Heart left ventricle (tissue), 16 donors: ENCODE measurements at regions not wholly inside any gene's neighbourhood (a gene's known extent, or its start where the extent isn't known, plus 50 kb on each side); places are given as distances from the start of the nearest gene placed in this dataset.

Experiments used
- ATAC-seq, 4 donors: fragments of 200-7000 bp; cut with Tn5 transposase; one replicate each; pipeline ENCODE4 v1.9.1; 2020 to 2022; ENCODE audit warnings: moderate library complexity in 4 of 4, mild to moderate bottlenecking in 3 of 4, moderate number of reproducible peaks in 1 of 4
- DNase-seq, 5 donors: peaks; one replicate each; pipeline ENCODE4 v3.0.0-alpha.2; 2020
- H3K27ac ChIP-seq, 12 donors: fragments of 200-600 bp; sonication (generic) in 4 of 12; one replicate each; pipeline versions ENCODE4 v1.5.0 to v1.8.0; 2016 to 2022; ENCODE audit warnings: mild to moderate bottlenecking in 2 of 12
- H3K27me3 ChIP-seq, 9 donors: fragments of 200-600 bp; sonication (generic) in 2 of 9; one replicate each; pipeline versions ENCODE4 v1.5.1 to v1.8.0; 2016 to 2022; ENCODE audit warnings: mild to moderate bottlenecking in 3 of 9
- H3K36me3 ChIP-seq, 9 donors: fragments of 200-600 bp; sonication (generic) in 2 of 9; one replicate each; pipeline versions ENCODE4 v1.5.0 to v1.8.0; 2018 to 2022; ENCODE audit warnings: mild to moderate bottlenecking in 2 of 9
- H3K4me1 ChIP-seq, 12 donors: fragments of 200-600 bp; sonication (generic) in 4 of 12; one replicate each; pipeline versions ENCODE4 v1.5.0 to v1.8.0; 2016 to 2022; ENCODE audit warnings: mild to moderate bottlenecking in 3 of 12
- H3K4me3 ChIP-seq, 12 donors: fragments of 200-600 bp; sonication (generic) in 4 of 12; one replicate each; pipeline versions ENCODE4 v1.5.0 to v1.8.0; 2017 to 2022; ENCODE audit warnings: mild to moderate bottlenecking in 9 of 12, moderate library complexity in 4 of 12
- H3K9me3 ChIP-seq, 12 donors: fragments of 200-600 bp; sonication (generic) in 4 of 12; one replicate each; pipeline versions ENCODE4 v1.5.0 to v1.8.0; 2016 to 2022; ENCODE audit warnings: mild to moderate bottlenecking in 1 of 12
- POLR2A ChIP-seq, 2 donors: fragments of 450-650 bp; IDR thresholded peaks; one replicate each; pipeline ENCODE4 v1.6.1; 2017; ENCODE audit warnings: antibody characterized with exemption in 2 of 2, mild to moderate bottlenecking in 2 of 2, moderate library complexity in 2 of 2
- WGBS, 4 donors: extraction: QIAGEN DNeasy Blood & Tissue Kit in 2 of 4; methylation state at CpG; one replicate each; pipeline versions ENCODE4 v1.1.5 to v1.1.7; 2013 to 2018; 5-methylcytosine and 5-hydroxymethylcytosine counted together
- intact Hi-C, 10 donors: fragments of 100-400 bp; cut with DNase I; formaldehyde crosslinking; loops; one replicate each; pipeline versions ENCODE4 v1.11.1 to v1.14.2; 2022
- TF ChIP-seq, protein P1 (sequence below), 12 donors: fragments of 200-600 bp; sonication (generic) in 4 of 12; IDR thresholded peaks; one replicate each; pipeline versions ENCODE4 v1.5.0 to v1.8.0; 2018 to 2022; ENCODE audit warnings: antibody characterized with exemption in 12 of 12, mild to moderate bottlenecking in 5 of 12
- donor health status: ischemic (EF 13 %, LVEDD 7.1; RV severe dilation, severe dysfunction).
- donor health status: healthy with polysubstance abuse.
- donor health status: DM: no; HTN: yes; CAD: no.
- donor health status: DM: no; HTN: no; CAD: no.
- donor health status: ischemic (EF 25% LVEDD 6.9; RV normal size, moderate dysfunction).
- donor health status: ischemic (EF 25% LVEDD 5.7; RV mildly dilated, moderate dysfunction).
- donor health status: healthy.
- donor health status: DM: yes; HTN: yes; CAD: no.
- donor health status: ischemic (EF 35%, LVEDD 5.7; RV mildly dilated, moderate dysfunction).
- donor health status: nonischemic (EF 11% LVEDD 7.7; RV severe dilation, severe dysfunction).
- donor health status: DM: yes; HTN: yes; CAD: no.
- donor health status: PGD.
- donor health status: ischemic (EF 29% LVEDD 5.4; RV normal size, mild dysfunction).
- donor health status: nonischemic (EF 23%, LVEDD 6.1; RV moderate dilation, normal function).

DNA sequence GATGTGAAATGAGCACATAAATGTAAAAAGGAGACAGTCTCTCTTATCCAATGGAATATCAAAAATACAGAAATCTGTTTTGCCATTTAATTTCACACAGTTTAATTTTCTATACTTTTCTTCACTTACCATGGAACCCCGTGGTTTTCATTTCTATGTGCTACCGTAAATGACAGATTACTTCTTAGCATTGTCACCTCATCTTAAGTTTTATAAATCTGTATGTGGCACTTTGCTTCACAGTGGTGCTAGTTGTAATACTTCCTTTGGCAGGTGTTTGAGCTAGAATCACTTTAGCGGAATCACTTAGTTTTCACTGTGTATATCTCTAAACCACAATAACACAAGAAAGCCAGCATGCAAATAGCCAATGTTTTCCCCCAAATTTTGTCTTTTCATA, 781.9 kb upstream of the MGAT4C start:
- H3K9me3 ChIP-seq: no peaks in the 10 kb centered on the region
- no peaks in the 10 kb centered on the region for H3K27me3 ChIP-seq
- TF ChIP-seq POLR2A (IDR thresholded peaks at IDR 0.05): no peak
- TF ChIP-seq, protein P1, sequence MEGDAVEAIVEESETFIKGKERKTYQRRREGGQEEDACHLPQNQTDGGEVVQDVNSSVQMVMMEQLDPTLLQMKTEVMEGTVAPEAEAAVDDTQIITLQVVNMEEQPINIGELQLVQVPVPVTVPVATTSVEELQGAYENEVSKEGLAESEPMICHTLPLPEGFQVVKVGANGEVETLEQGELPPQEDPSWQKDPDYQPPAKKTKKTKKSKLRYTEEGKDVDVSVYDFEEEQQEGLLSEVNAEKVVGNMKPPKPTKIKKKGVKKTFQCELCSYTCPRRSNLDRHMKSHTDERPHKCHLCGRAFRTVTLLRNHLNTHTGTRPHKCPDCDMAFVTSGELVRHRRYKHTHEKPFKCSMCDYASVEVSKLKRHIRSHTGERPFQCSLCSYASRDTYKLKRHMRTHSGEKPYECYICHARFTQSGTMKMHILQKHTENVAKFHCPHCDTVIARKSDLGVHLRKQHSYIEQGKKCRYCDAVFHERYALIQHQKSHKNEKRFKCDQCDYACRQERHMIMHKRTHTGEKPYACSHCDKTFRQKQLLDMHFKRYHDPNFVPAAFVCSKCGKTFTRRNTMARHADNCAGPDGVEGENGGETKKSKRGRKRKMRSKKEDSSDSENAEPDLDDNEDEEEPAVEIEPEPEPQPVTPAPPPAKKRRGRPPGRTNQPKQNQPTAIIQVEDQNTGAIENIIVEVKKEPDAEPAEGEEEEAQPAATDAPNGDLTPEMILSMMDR (IDR thresholded peaks at IDR 0.05): no peak
- H3K4me3 ChIP-seq: no peak overlapping the region
- intact Hi-C loops: no loop called here
- no peaks in the 10 kb centered on the region for H3K4me1 ChIP-seq
- no peaks in the 10 kb centered on the region for H3K36me3 ChIP-seq
- DNase-seq: no peak
- ATAC-seq: no peak
- no peak overlapping the region for H3K27ac ChIP-seq
- 92 to 94% (median 94%) methylated on average over 3 of the region's 3 CpGs for WGBS, 4 donors

- Histone ChIP-seq H3K4me1 (no peaks in the 10 kb centered on the region), H3K9me3 (no peaks in the 10 kb centered on the region), H3K36me3 (no peaks in the 10 kb centered on the region), H3K27ac (no peak overlapping the region), H3K27me3 (no peaks in the 10 kb centered on the region), H3K4me3 (no peak overlapping the region)
- 78 to 82% (median 79%) methylated on average over 5 of the region's 5 CpGs for WGBS, 4 donors
- intact Hi-C loops: no loop called here
- DNase-seq: no peak
- no peak for ATAC-seq
- no peak for TF ChIP-seq POLR2A (IDR thresholded peaks at IDR 0.05)
- TF ChIP-seq, protein P1 (IDR thresholded peaks at IDR 0.05): no peak
These were observed 769.8 kb upstream of the MGAT4C start for GRCh38 chr12:87025976-87026375.

- Histone ChIP-seq H3K9me3 (peaks cover 0 to 24% (median 6%) of the 10 kb centered on the region in 12 donors), H3K36me3 (no peaks in the 10 kb centered on the region), H3K4me3 (no peak overlapping the region), H3K27me3 (no peaks in the 10 kb centered on the region), H3K27ac (no peak overlapping the region), H3K4me1 (no peaks in the 10 kb centered on the region)
- DNase-seq (no peak), ATAC-seq (no peak)
- TF ChIP-seq, protein P1 (IDR thresholded peaks at IDR 0.05): no peak
- TF ChIP-seq POLR2A (IDR thresholded peaks at IDR 0.05): no peak
- intact Hi-C loops: no loop called here
- 64 to 76% (median 67%) methylated on average over 2 of the region's 2 CpGs for WGBS, 4 donors
These were observed 765.2 kb upstream of the MGAT4C start for GRCh38 chr12:87021400-87021799.

DNA sequence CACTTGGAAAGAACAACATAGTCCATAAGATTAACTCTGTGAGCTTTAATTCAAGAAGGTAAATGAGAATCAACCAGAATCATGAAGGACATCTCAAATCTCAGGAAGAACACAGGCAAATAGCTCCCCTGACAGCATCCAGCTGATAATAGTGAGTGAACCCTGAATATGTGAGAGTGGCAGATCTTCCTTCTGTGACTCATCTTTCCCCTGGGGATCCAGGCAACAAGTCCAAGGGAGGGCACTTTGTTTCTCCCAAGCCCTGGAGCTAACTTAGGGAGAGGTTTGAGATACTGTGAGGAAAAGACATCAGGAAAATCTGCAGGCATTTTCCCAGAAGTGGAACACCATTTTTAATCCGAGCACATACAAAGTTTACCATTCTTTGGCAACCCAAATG, 763.9 kb upstream of the MGAT4C start:
- Histone ChIP-seq H3K36me3 (no peaks in the 10 kb centered on the region), H3K4me1 (no peaks in the 10 kb centered on the region), H3K27ac (no peak overlapping the region), H3K4me3 (no peak overlapping the region), H3K9me3 (peaks cover 0 to 29% (median 7%) of the 10 kb centered on the region in 12 donors), H3K27me3 (no peaks in the 10 kb centered on the region)
- 81 to 100% (median 85%) methylated on average over 1 of the region's 1 CpG for WGBS, 4 donors
- intact Hi-C loops: no loop called here
- DNase-seq (no peak), ATAC-seq (no peak)
- TF ChIP-seq, protein P1 (IDR thresholded peaks at IDR 0.05): no peak
- TF ChIP-seq POLR2A (IDR thresholded peaks at IDR 0.05): no peak
